Endodermal cell (in vitro differentiated cells): ENCODE measurements at regions not wholly inside any gene's neighbourhood (a gene's known extent, or its start where the extent isn't known, plus 50 kb on each side); places are given as distances from the start of the nearest gene placed in this dataset.

Source experiments
- DNase-seq: peaks from one replicate; pipeline ENCODE4 v3.0.0-alpha.2; 2017
- H3K27ac ChIP-seq: 2 replicates; pipeline ENCODE4 v1.5.1; 2013; ENCODE audit warnings: mild to moderate bottlenecking, low read depth, low read length, moderate library complexity
- H3K27me3 ChIP-seq: 2 replicates; pipeline ENCODE4 v1.6.1; 2013; ENCODE audit warnings: mild to moderate bottlenecking, low read length, moderate library complexity; ENCODE audit not compliant: insufficient read depth, control insufficient read depth, poor library complexity, severe bottlenecking
- H3K36me3 ChIP-seq: 2 replicates; pipeline ENCODE4 v1.7.0; 2013; ENCODE audit warnings: mild to moderate bottlenecking, low read length, moderate library complexity; ENCODE audit not compliant: control insufficient read depth, insufficient read depth
- H3K4me1 ChIP-seq: one replicate; pipeline ENCODE4 v1.7.0; 2013; ENCODE audit warnings: low read length; ENCODE audit not compliant: control insufficient read depth, insufficient read depth
- H3K4me3 ChIP-seq: 2 replicates; pipeline ENCODE4 v1.5.1; 2013; ENCODE audit warnings: mild to moderate bottlenecking, low read length, moderate library complexity
- H3K9ac ChIP-seq: 2 replicates; pipeline ENCODE4 v1.6.1; 2013; ENCODE audit warnings: mild to moderate bottlenecking, low read length, moderate library complexity; ENCODE audit not compliant: poor library complexity, severe bottlenecking; ENCODE audit errors: extremely low read depth
- H3K9me3 ChIP-seq: 2 replicates; pipeline ENCODE4 v1.6.1; 2013; ENCODE audit warnings: mild to moderate bottlenecking, low read length, moderate library complexity; ENCODE audit not compliant: control insufficient read depth
- H3K27ac Mint-ChIP-seq: 2 replicates; pipeline ENCODE4 v1.8.0; 2020; ENCODE audit warnings: mixed read lengths
- H3K27me3 Mint-ChIP-seq: 2 replicates; pipeline ENCODE4 v1.8.0; 2021; ENCODE audit warnings: mild to moderate bottlenecking, mixed read lengths; ENCODE audit not compliant: insufficient read depth
- H3K36me3 Mint-ChIP-seq: 2 replicates; pipeline ENCODE4 v1.8.0; 2020; ENCODE audit warnings: low read depth, mixed read lengths
- H3K4me1 Mint-ChIP-seq: 2 replicates; pipeline ENCODE4 v1.8.0; 2020; ENCODE audit warnings: mixed read lengths
- H3K4me3 Mint-ChIP-seq: 2 replicates; pipeline ENCODE4 v1.8.0; 2020; ENCODE audit warnings: mild to moderate bottlenecking, moderate library complexity, mixed read lengths
- H3K9me3 Mint-ChIP-seq: 2 replicates; pipeline ENCODE4 v1.8.0; 2020; ENCODE audit warnings: mild to moderate bottlenecking, mixed read lengths
- WGBS, 2 experiments: methylation state at CpG; one replicate each; pipeline versions ENCODE4 v1.1.5 to v1.1.7; 2013; ENCODE audit warnings: missing lambda C conversion rate in 2 of 2, mixed read lengths in 1 of 2; ENCODE audit not compliant: insufficient coverage in 1 of 2, insufficient read length in 1 of 2; 5-methylcytosine and 5-hydroxymethylcytosine counted together
- TF ChIP-seq, protein P1 (sequence below): fragments of 200-600 bp; sonication (generic); conservative IDR thresholded peaks from 2 replicates; pipeline ENCODE4 v1.5.0; 2021; ENCODE audit warnings: antibody characterized with exemption, mild to moderate bottlenecking

DNA sequence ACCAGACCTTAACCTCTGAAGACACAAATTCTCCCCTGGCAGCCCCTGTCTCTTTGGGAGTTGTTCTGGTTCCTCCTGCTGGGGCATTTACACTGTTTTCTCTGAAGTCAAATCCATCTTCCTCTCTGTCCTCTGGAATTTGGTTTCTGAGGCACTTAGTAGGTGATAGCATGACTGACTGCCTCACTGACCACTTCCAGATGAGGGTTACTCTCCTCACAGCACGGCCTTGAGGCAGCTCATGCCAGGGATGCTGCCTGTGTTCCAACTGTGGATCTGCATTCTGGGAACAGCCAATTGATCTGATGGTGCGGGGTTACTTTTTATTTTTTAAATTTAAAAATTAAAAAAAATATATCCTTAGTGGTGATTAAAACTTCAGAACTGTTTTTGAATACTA is 140.9 kb upstream of the ROPN1 start:
- no peak overlapping the region for H3K9ac ChIP-seq
- H3K27ac ChIP-seq = no peak overlapping the region
- Mint-ChIP-seq H3K27me3 (peaks cover 2% of the 10 kb centered on the region), H3K9me3 (no peaks in the 10 kb centered on the region), H3K4me1 (peaks cover 3% of the 10 kb centered on the region), H3K4me3 (no peak overlapping the region), H3K27ac (no peak overlapping the region), H3K36me3 (no peaks in the 10 kb centered on the region)
- H3K27me3 ChIP-seq = no peaks in the 10 kb centered on the region
- WGBS, 2 experiments = 94% methylated on average over 1 of the region's 2 CpGs; no CpG with 5 or more reads in 1 of the 2 experiments
- no peak overlapping the region for H3K4me3 ChIP-seq
- H3K36me3 ChIP-seq = no peaks in the 10 kb centered on the region
- no peaks in the 10 kb centered on the region for H3K9me3 ChIP-seq
- TF ChIP-seq, protein P1, sequence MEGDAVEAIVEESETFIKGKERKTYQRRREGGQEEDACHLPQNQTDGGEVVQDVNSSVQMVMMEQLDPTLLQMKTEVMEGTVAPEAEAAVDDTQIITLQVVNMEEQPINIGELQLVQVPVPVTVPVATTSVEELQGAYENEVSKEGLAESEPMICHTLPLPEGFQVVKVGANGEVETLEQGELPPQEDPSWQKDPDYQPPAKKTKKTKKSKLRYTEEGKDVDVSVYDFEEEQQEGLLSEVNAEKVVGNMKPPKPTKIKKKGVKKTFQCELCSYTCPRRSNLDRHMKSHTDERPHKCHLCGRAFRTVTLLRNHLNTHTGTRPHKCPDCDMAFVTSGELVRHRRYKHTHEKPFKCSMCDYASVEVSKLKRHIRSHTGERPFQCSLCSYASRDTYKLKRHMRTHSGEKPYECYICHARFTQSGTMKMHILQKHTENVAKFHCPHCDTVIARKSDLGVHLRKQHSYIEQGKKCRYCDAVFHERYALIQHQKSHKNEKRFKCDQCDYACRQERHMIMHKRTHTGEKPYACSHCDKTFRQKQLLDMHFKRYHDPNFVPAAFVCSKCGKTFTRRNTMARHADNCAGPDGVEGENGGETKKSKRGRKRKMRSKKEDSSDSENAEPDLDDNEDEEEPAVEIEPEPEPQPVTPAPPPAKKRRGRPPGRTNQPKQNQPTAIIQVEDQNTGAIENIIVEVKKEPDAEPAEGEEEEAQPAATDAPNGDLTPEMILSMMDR = no peak
- no peaks in the 10 kb centered on the region for H3K4me1 ChIP-seq
- no peak for DNase-seq

DNA sequence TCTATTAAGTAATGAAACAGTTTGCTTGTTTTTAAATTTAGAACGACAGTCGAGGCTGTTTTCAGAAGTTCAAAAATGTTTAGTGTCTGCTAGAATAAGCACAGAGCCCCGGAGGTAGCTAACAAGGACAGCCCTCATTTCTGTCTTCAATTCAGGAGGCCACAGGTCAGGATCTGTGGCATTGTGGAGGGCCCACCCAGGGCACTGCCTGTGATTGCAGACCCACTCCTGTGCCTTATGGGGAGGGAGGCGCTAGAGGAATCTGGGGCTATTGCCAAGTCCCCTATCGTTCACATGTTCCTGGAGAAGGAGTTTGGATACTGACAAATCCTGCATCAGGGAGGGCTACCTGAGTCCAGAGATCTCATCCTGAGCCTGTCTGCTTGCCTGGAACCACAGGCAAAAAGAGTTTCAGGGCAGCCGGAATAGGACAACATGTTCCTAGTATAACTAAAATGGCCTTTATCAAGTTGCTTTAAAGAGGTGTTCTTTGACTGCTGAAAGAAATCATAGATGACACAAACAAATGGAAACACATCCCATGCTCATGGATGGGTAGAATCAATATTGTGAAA is 141.5 kb upstream of the ROPN1 start:
- Histone ChIP-seq H3K9me3 (no peaks in the 10 kb centered on the region), H3K4me1 (no peaks in the 10 kb centered on the region), H3K27me3 (no peaks in the 10 kb centered on the region), H3K4me3 (no peak overlapping the region), H3K36me3 (no peaks in the 10 kb centered on the region), H3K9ac (no peak overlapping the region), H3K27ac (no peak overlapping the region)
- WGBS, 2 experiments = 90 to 96% methylated on average over 3 to 6 of the region's 6 CpGs
- H3K9me3 Mint-ChIP-seq = no peaks in the 10 kb centered on the region
- peaks cover 6% of the 10 kb centered on the region for H3K4me1 Mint-ChIP-seq
- H3K36me3 Mint-ChIP-seq = no peaks in the 10 kb centered on the region
- no peak for DNase-seq
- no peak overlapping the region for H3K27ac Mint-ChIP-seq
- H3K27me3 Mint-ChIP-seq = peaks cover 2% of the 10 kb centered on the region
- TF ChIP-seq, protein P1 = no peak
- H3K4me3 Mint-ChIP-seq = no peak overlapping the region

DNA sequence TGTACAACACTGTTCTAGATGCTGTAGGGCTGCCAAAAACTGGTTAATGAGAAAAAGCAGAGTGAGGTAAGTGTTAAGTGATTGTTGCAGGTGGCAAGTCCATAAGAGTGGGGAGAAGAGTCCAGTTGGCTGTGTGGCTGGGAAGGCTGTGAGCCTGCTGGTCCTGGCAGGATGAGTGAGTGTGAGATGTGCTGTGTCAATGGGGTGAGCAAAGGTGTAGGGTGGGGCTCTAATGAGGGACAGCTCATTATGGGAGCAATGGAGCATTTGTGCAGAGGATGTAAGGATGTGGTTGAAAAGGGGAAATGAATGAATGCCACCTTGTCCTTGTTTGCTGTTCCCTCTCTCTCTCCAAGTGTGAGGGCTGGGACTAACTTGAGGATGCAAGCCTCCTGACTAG is 145.3 kb upstream of the ROPN1 start:
- H3K9me3 ChIP-seq = no peaks in the 10 kb centered on the region
- Mint-ChIP-seq H3K4me1 (peaks cover 11% of the 10 kb centered on the region), H3K27ac (no peak overlapping the region), H3K9me3 (no peaks in the 10 kb centered on the region), H3K36me3 (no peaks in the 10 kb centered on the region), H3K4me3 (no peak overlapping the region), H3K27me3 (no peaks in the 10 kb centered on the region)
- H3K9ac ChIP-seq = no peak overlapping the region
- no peaks in the 10 kb centered on the region for H3K27me3 ChIP-seq
- H3K36me3 ChIP-seq = no peaks in the 10 kb centered on the region
- TF ChIP-seq, protein P1 = no peak
- H3K4me1 ChIP-seq = peaks cover 9% of the 10 kb centered on the region
- DNase-seq = no peak
- no peak overlapping the region for H3K4me3 ChIP-seq
- H3K27ac ChIP-seq = no peak overlapping the region
